ENCODE measurements at regions not wholly inside any gene's neighbourhood (a gene's known extent, or its start where the extent isn't known, plus 50 kb on each side); places are given as distances from the start of the nearest gene placed in this dataset.

GRCh38 chr7:22676385-22676784 lies 50.6 kb upstream of the IL6 start:
- ATAC-seq (no peak), DNase-seq (no peak)
- Histone ChIP-seq H3K27ac (no peak overlapping the region), H3K9me3 (no peaks in the 10 kb centered on the region), H3K4me1 (peaks cover 0 to 5% of the 10 kb centered on the region in 2 donors), H3K4me3 (no peak overlapping the region), H3K36me3 (no peaks in the 10 kb centered on the region), H3K27me3 (no peaks in the 10 kb centered on the region)
- TF ChIP-seq, protein P1, sequence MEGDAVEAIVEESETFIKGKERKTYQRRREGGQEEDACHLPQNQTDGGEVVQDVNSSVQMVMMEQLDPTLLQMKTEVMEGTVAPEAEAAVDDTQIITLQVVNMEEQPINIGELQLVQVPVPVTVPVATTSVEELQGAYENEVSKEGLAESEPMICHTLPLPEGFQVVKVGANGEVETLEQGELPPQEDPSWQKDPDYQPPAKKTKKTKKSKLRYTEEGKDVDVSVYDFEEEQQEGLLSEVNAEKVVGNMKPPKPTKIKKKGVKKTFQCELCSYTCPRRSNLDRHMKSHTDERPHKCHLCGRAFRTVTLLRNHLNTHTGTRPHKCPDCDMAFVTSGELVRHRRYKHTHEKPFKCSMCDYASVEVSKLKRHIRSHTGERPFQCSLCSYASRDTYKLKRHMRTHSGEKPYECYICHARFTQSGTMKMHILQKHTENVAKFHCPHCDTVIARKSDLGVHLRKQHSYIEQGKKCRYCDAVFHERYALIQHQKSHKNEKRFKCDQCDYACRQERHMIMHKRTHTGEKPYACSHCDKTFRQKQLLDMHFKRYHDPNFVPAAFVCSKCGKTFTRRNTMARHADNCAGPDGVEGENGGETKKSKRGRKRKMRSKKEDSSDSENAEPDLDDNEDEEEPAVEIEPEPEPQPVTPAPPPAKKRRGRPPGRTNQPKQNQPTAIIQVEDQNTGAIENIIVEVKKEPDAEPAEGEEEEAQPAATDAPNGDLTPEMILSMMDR (IDR thresholded peaks at IDR 0.05 in 4 of 5, conservative IDR thresholded peaks at IDR 0.05 in 1 of 5): no peak
- no peak for TF ChIP-seq POLR2A (IDR thresholded peaks at IDR 0.05)
- intact Hi-C loops (cut with DNase I; ENCODE audit: low total_unique reads) (no loop called here), in situ Hi-C loops (cut with MboI; ENCODE audit: low sequenced_read_pairs in 4 of 4) (no loop called here)

- Histone ChIP-seq H3K27me3 (no peaks in the 10 kb centered on the region), H3K27ac (no peak overlapping the region), H3K36me3 (no peaks in the 10 kb centered on the region), H3K9me3 (no peaks in the 10 kb centered on the region), H3K4me1 (peaks cover 0 to 5% of the 10 kb centered on the region in 2 donors), H3K4me3 (no peak overlapping the region)
- TF ChIP-seq POLR2A (IDR thresholded peaks at IDR 0.05): no peak
- TF ChIP-seq, protein P1 (IDR thresholded peaks at IDR 0.05 in 4 of 5, conservative IDR thresholded peaks at IDR 0.05 in 1 of 5): no peak
- in situ Hi-C loops (cut with MboI; ENCODE audit: low sequenced_read_pairs in 4 of 4) (no loop called here), intact Hi-C loops (cut with DNase I; ENCODE audit: low total_unique reads) (no loop called here)
- ATAC-seq (no peak), DNase-seq (no peak)
Observed at GRCh38 chr7:22675917-22676343, 51.1 kb upstream of the IL6 start.

- ATAC-seq (no peak), DNase-seq (no peak)
- Histone ChIP-seq H3K27me3 (no peaks in the 10 kb centered on the region), H3K4me3 (no peak overlapping the region), H3K36me3 (no peaks in the 10 kb centered on the region), H3K9me3 (no peaks in the 10 kb centered on the region), H3K4me1 (peaks cover 0 to 5% of the 10 kb centered on the region in 2 donors), H3K27ac (no peak overlapping the region)
- TF ChIP-seq, protein P1 (IDR thresholded peaks at IDR 0.05 in 4 of 5, conservative IDR thresholded peaks at IDR 0.05 in 1 of 5): no peak
- no peak for TF ChIP-seq POLR2A (IDR thresholded peaks at IDR 0.05)
- in situ Hi-C loops (cut with MboI; ENCODE audit: low sequenced_read_pairs in 4 of 4): no loop called here
- intact Hi-C loops (cut with DNase I; ENCODE audit: low total_unique reads): no loop called here
Observed at GRCh38 chr7:22675421-22675820, 51.6 kb upstream of the IL6 start.

- no peak overlapping the region for H3K27ac ChIP-seq
- no peak for ATAC-seq
- in situ Hi-C loops (cut with MboI; ENCODE audit: low sequenced_read_pairs in 4 of 4) (no loop called here), intact Hi-C loops (cut with DNase I; ENCODE audit: low total_unique reads) (no loop called here)
- no peak for TF ChIP-seq POLR2A (IDR thresholded peaks at IDR 0.05)
- TF ChIP-seq, protein P1 (IDR thresholded peaks at IDR 0.05 in 4 of 5, conservative IDR thresholded peaks at IDR 0.05 in 1 of 5): no peak
- DNase-seq: no peak
- H3K9me3 ChIP-seq: no peaks in the 10 kb centered on the region
- no peaks in the 10 kb centered on the region for H3K36me3 ChIP-seq
- H3K4me3 ChIP-seq: no peak overlapping the region
- no peaks in the 10 kb centered on the region for H3K27me3 ChIP-seq
- H3K4me1 ChIP-seq: peaks cover 0 to 5% of the 10 kb centered on the region in 2 donors
Observed at GRCh38 chr7:22672846-22673680, 53.9 kb upstream of the IL6 start.

Data from gastrocnemius medialis (tissue), 4 donors.